Activated CD4-positive, alpha-beta T cell treated with anti-CD3 and anti-CD28 coated beads for 36 hours (primary cell): ENCODE measurements at regions not wholly inside any gene's neighbourhood (a gene's known extent, or its start where the extent isn't known, plus 50 kb on each side); places are given as distances from the start of the nearest gene placed in this dataset.
"Not testable (repeated sequence)": the region's sequence is repeated elsewhere in the genome, so short reads cannot be mapped to it uniquely, and the experiment has no call there.

ENCODE experiments used
- ATAC-seq: fragments of 200-7000 bp; cut with Tn5 transposase; one replicate; pipeline ENCODE4 v1.10.0; 2021; ENCODE audit warnings: mild to moderate bottlenecking, moderate library complexity
- CTCF ChIA-PET: fragments of 350-600 bp; sonication (Branson Sonifier 250); formaldehyde crosslinking; loops from one replicate; lab custom pipeline; 2021; ENCODE audit warnings: antibody characterized with exemption; lab: Charles Lee
- POLR2A ChIA-PET: fragments of 350-600 bp; sonication (Branson Sonifier 250); formaldehyde crosslinking; loops from one replicate; lab custom pipeline; 2021; ENCODE audit warnings: antibody characterized with exemption, inconsistent platforms; lab: Charles Lee
- DNase-seq: peaks from one replicate; pipeline ENCODE4 v3.0.0-alpha.2; 2020
- H3K27ac Mint-ChIP-seq: one replicate; pipeline ENCODE4 v1.8.0; 2021; ENCODE audit warnings: mixed read lengths
- H3K27me3 Mint-ChIP-seq: one replicate; pipeline ENCODE4 v1.8.0; 2021; ENCODE audit warnings: mixed read lengths
- H3K36me3 Mint-ChIP-seq: one replicate; pipeline ENCODE4 v1.8.0; 2021; ENCODE audit warnings: low read depth, mixed read lengths
- H3K4me1 Mint-ChIP-seq: one replicate; pipeline ENCODE4 v1.8.0; 2021; ENCODE audit warnings: mixed read lengths
- H3K4me3 Mint-ChIP-seq: one replicate; pipeline ENCODE4 v1.8.0; 2021; ENCODE audit warnings: mild to moderate bottlenecking, moderate library complexity, mixed read lengths
- H3K9me3 Mint-ChIP-seq: one replicate; pipeline ENCODE4 v1.8.0; 2021; ENCODE audit warnings: low read depth, mixed read lengths
- intact Hi-C, 2 experiments: fragments of 100-400 bp; cut with DNase I in 1 of 2; cut with micrococcal nuclease in 1 of 2; formaldehyde crosslinking; loops; one replicate each; pipeline versions ENCODE4 v1.14.2 to v1.15.1; 2022 to 2024; cut with DNase I, micrococcal nuclease

- H3K9me3 Mint-ChIP-seq, result no peaks in the 10 kb centered on the region
- no peak overlapping the region for H3K4me3 Mint-ChIP-seq
- DNase-seq, result no peak
- intact Hi-C loops, result no loop called here
- no peak overlapping the region for H3K27ac Mint-ChIP-seq
- ChIA-PET POLR2A (no interaction called here), CTCF (interaction anchor here (0.6 kb wide), 1 partner anchor 77 kb away, joined by 3 read pairs; no protein-coding TSS in a partner anchor)
- H3K27me3 Mint-ChIP-seq, result no peaks in the 10 kb centered on the region
- peaks cover under 1% of the 10 kb centered on the region for H3K36me3 Mint-ChIP-seq
- H3K4me1 Mint-ChIP-seq, result no peaks in the 10 kb centered on the region
- ATAC-seq, result no peak
Observed at GRCh38 chr11:112336356-112336886, 75.8 kb upstream of the PLET1 start.

- Mint-ChIP-seq H3K27ac (no peak overlapping the region), H3K4me3 (no peak overlapping the region), H3K27me3 (no peaks in the 10 kb centered on the region), H3K4me1 (no peaks in the 10 kb centered on the region), H3K36me3 (no peaks in the 10 kb centered on the region), H3K9me3 (no peaks in the 10 kb centered on the region)
- intact Hi-C loops, result no loop called here
- DNase-seq (no peak), ATAC-seq (no peak)
- ChIA-PET CTCF (no interaction called here), POLR2A (no interaction called here)
Observed at GRCh38 chr11:112339566-112339965, 78.9 kb upstream of the PLET1 start.

- DNase-seq, result no peak
- H3K27ac Mint-ChIP-seq, result no peak overlapping the region
- no peak for ATAC-seq
- CTCF ChIA-PET, result no interaction called here
- H3K4me3 Mint-ChIP-seq, result no peak overlapping the region
- POLR2A ChIA-PET, result no interaction called here
- peaks cover 2% of the 10 kb centered on the region for H3K4me1 Mint-ChIP-seq
- intact Hi-C loops, result no loop called here
- H3K36me3 Mint-ChIP-seq, result peaks cover 2% of the 10 kb centered on the region
- H3K9me3 Mint-ChIP-seq, result no peaks in the 10 kb centered on the region
- H3K27me3 Mint-ChIP-seq, result no peaks in the 10 kb centered on the region
Observed at GRCh38 chr11:112343368-112344039, 82.8 kb upstream of the PLET1 start.

DNA sequence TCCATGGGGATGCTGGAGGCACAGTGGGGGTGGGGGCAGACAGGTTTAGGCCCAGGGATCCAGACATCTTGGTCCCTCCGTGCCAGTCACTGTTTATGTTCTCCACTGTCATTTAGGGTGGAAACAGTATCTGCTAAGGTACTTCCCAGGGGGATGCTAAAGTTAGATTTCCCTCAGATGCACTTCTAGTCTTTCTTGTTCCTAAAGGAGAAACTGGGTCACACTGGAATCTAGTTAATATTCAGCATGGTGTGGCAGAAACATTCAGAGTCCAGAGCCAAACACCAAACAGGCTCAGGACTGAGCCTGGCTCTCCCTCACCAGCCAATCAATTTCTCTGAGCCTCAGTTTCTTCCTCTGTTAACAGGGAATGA, 83.4 kb upstream of the PLET1 start:
- Mint-ChIP-seq H3K27me3 (no peaks in the 10 kb centered on the region), H3K4me1 (peaks cover 6% of the 10 kb centered on the region), H3K27ac (no peak overlapping the region), H3K9me3 (no peaks in the 10 kb centered on the region), H3K4me3 (no peak overlapping the region), H3K36me3 (peaks cover 2% of the 10 kb centered on the region)
- ChIA-PET CTCF (no interaction called here), POLR2A (no interaction called here)
- DNase-seq, result no peak
- intact Hi-C loops, result no loop called here
- ATAC-seq, result no peak

DNA sequence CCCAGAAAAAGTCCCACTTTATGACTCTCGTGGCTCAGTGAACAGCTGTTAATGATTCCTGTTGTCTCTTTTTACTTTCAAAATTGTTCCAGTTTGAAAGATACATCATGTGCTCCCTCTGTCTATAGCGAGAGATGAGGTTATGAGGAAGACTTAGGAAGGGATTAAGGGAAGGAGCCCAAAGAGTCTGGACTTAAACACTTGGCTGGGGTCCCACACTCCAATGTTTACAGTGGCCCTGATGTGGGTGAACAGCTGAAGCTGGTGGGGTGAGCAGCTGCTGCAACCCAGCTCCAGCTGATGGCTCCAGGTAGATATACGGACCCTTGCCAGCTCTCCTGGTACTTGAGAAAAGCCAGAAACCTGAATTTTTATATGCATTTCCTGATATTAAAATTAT, 84.5 kb upstream of the PLET1 start:
- Mint-ChIP-seq H3K4me3 (no peak overlapping the region), H3K36me3 (peaks cover 2% of the 10 kb centered on the region), H3K27ac (no peak overlapping the region), H3K27me3 (no peaks in the 10 kb centered on the region), H3K4me1 (peaks cover 6% of the 10 kb centered on the region), H3K9me3 (no peaks in the 10 kb centered on the region)
- intact Hi-C loops, result no loop called here
- ChIA-PET POLR2A (no interaction called here), CTCF (no interaction called here)
- DNase-seq (no peak), ATAC-seq (no peak)

DNA sequence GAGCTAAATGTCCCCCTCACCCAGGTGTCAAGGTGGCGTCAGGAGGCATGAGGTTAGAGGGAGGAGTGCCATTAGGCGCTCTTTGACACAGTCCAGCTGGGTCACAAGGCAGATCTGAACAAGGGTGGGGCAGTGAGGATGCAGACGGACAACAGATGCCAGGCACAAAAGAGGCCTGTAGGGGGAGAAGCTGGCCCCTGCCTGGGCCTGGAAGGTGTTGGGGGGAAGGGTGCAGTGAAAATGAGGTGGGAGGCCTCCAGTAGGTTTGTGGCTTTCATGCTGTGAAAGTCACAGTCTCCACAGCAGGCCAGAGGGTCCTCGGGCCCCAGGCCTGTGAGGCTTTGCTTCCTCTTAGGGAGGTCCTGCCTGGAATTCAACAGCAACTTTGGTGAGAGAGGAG, 85.0 kb upstream of the PLET1 start:
- Mint-ChIP-seq H3K9me3 (no peaks in the 10 kb centered on the region), H3K36me3 (peaks cover 4% of the 10 kb centered on the region), H3K4me3 (no peak overlapping the region), H3K4me1 (peaks cover 6% of the 10 kb centered on the region), H3K27ac (no peak overlapping the region), H3K27me3 (no peaks in the 10 kb centered on the region)
- ChIA-PET CTCF (no interaction called here), POLR2A (no interaction called here)
- ATAC-seq (no peak), DNase-seq (no peak)
- intact Hi-C loops, result no loop called here

DNA sequence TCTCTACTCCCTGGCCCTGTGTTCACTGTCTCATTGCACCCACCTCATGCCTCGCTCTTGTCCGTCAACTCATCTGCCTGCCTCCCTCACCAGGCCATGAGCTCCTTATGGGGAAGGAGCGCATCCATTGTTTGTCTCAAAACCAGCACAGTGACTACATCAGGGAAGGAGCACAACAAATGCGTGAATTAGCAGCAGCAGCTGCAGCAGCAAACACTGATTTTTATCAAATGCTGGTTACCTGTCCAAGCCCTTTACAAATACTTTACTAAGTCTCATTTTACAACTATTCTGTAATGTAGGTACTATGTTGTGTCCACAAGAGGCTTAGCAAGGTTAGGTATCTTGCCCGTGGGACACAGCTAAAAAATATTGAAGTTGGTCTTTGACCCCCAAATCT, 85.9 kb upstream of the PLET1 start:
- Mint-ChIP-seq H3K27ac (no peak overlapping the region), H3K36me3 (peaks cover 4% of the 10 kb centered on the region), H3K4me3 (no peak overlapping the region), H3K27me3 (no peaks in the 10 kb centered on the region), H3K4me1 (peaks cover 6% of the 10 kb centered on the region), H3K9me3 (no peaks in the 10 kb centered on the region)
- POLR2A ChIA-PET, result no interaction called here
- CTCF ChIA-PET, result interaction anchor here (0.6 kb wide), 1 partner anchor 237 kb away, joined by 3 read pairs; no protein-coding TSS in a partner anchor
- ATAC-seq (no peak), DNase-seq (no peak)
- intact Hi-C loops, result no loop called here

- ChIA-PET POLR2A (no interaction called here), CTCF (interaction anchor here (0.7 kb wide), 1 partner anchor 226 kb away, joined by 3 read pairs; no protein-coding TSS in a partner anchor)
- Mint-ChIP-seq H3K27ac (no peak overlapping the region), H3K4me1 (peaks cover 6% of the 10 kb centered on the region), H3K36me3 (peaks cover 4% of the 10 kb centered on the region), H3K27me3 (no peaks in the 10 kb centered on the region), H3K9me3 (no peaks in the 10 kb centered on the region), H3K4me3 (no peak overlapping the region)
- intact Hi-C loops, result loop anchor here in 1 of 2 experiments (2.0 kb wide), 1 partner anchor 30 kb away; no protein-coding TSS in a partner anchor
- ATAC-seq (peak; percentile 65), DNase-seq (no peak)
Observed at GRCh38 chr11:112348480-112349029, 87.9 kb upstream of the PLET1 start.

GRCh38 chr11:112351423-112351822, 90.8 kb upstream of the PLET1 start:
- DNase-seq, H3K27me3 Mint-ChIP-seq, intact Hi-C loops, H3K4me1 Mint-ChIP-seq, POLR2A ChIA-PET, H3K36me3 Mint-ChIP-seq, H3K9me3 Mint-ChIP-seq, ATAC-seq, H3K4me3 Mint-ChIP-seq, H3K27ac Mint-ChIP-seq, CTCF ChIA-PET: not testable (repeated sequence)

GRCh38 chr11:112352907-112353306, 92.2 kb upstream of the PLET1 start:
- H3K4me3 Mint-ChIP-seq, result no peak overlapping the region
- H3K27ac Mint-ChIP-seq, result no peak overlapping the region
- ChIA-PET CTCF (interaction anchor here (0.6 kb wide), 1 partner anchor 72 kb away, joined by 4 read pairs; no protein-coding TSS in a partner anchor), POLR2A (no interaction called here)
- no peaks in the 10 kb centered on the region for H3K27me3 Mint-ChIP-seq
- ATAC-seq, result no peak
- no peaks in the 10 kb centered on the region for H3K9me3 Mint-ChIP-seq
- no peak for DNase-seq
- H3K36me3 Mint-ChIP-seq, result peaks cover 3% of the 10 kb centered on the region
- intact Hi-C loops, result no loop called here
- peaks cover 6% of the 10 kb centered on the region for H3K4me1 Mint-ChIP-seq

GRCh38 chr11:112354364-112354763, 93.7 kb upstream of the PLET1 start:
- Mint-ChIP-seq H3K9me3 (no peaks in the 10 kb centered on the region), H3K4me1 (no peaks in the 10 kb centered on the region), H3K27me3 (no peaks in the 10 kb centered on the region), H3K4me3 (no peak overlapping the region), H3K36me3 (peaks cover 3% of the 10 kb centered on the region), H3K27ac (no peak overlapping the region)
- CTCF ChIA-PET, result no interaction called here
- POLR2A ChIA-PET, result no interaction called here
- DNase-seq (no peak), ATAC-seq (no peak)
- intact Hi-C loops, result no loop called here

GRCh38 chr11:112355726-112356125, 95.1 kb upstream of the PLET1 start:
- DNase-seq (peak; percentile 33), ATAC-seq (no peak)
- Mint-ChIP-seq H3K27ac (no peak overlapping the region), H3K36me3 (no peaks in the 10 kb centered on the region), H3K9me3 (no peaks in the 10 kb centered on the region), H3K27me3 (no peaks in the 10 kb centered on the region), H3K4me1 (no peaks in the 10 kb centered on the region), H3K4me3 (no peak overlapping the region)
- POLR2A ChIA-PET, result no interaction called here
- CTCF ChIA-PET, result interaction anchor here (0.6 kb wide), 1 partner anchor 195 kb away, joined by 5 read pairs; no protein-coding TSS in a partner anchor
- intact Hi-C loops, result no loop called here
